Left lung (tissue), 4 donors: ENCODE measurements at regions not wholly inside any gene's neighbourhood (a gene's known extent, or its start where the extent isn't known, plus 50 kb on each side); places are given as distances from the start of the nearest gene placed in this dataset.
A peak's percentile ranks its signal among the peaks of the same experiment; 100 is the strongest.

Experiments used
- ATAC-seq: fragments of 200-7000 bp; cut with Tn5 transposase; one replicate; pipeline ENCODE4 v1.9.1; 2020; ENCODE audit warnings: moderate library complexity
- DNase-seq, 4 donors: peaks; one replicate each; pipeline ENCODE4 v3.0.0-alpha.2; 2013 to 2020
- H3K27ac ChIP-seq, 2 donors: fragments of 200-600 bp; sonication (generic) in 1 of 2; one replicate each; pipeline versions ENCODE4 v1.5.0 to v1.8.0; 2020 to 2021
- H3K27me3 ChIP-seq, 2 donors: fragments of 200-600 bp; sonication (generic) in 1 of 2; one replicate each; pipeline versions ENCODE4 v1.5.0 to v1.8.0; 2020 to 2021
- H3K36me3 ChIP-seq, 2 donors: fragments of 200-600 bp; sonication (generic) in 1 of 2; one replicate each; pipeline versions ENCODE4 v1.5.0 to v1.8.0; 2020 to 2021
- H3K4me1 ChIP-seq, 2 donors: fragments of 200-600 bp; one replicate each; pipeline ENCODE4 v1.8.0; 2021
- H3K4me3 ChIP-seq, 2 donors: fragments of 200-600 bp; sonication (generic) in 1 of 2; one replicate each; pipeline versions ENCODE4 v1.5.0 to v1.8.0; 2020 to 2021; ENCODE audit warnings: mild to moderate bottlenecking in 1 of 2
- H3K9me3 ChIP-seq, 2 donors: fragments of 200-600 bp; sonication (generic) in 1 of 2; one replicate each; pipeline versions ENCODE4 v1.5.0 to v1.8.0; 2020 to 2021
- intact Hi-C, 2 donors: fragments of 100-400 bp; cut with DNase I; formaldehyde crosslinking; loops; one replicate each; pipeline versions ENCODE4 v1.11.2 to v1.14.2; 2022
- TF ChIP-seq, protein P1 (sequence below), 2 donors: fragments of 200-600 bp; sonication (generic) in 1 of 2; IDR thresholded peaks; one replicate each; pipeline versions ENCODE4 v1.5.0 to v1.8.0; 2021; ENCODE audit warnings: antibody characterized with exemption in 2 of 2
- donor health status: DM: no; HTN: yes; CAD: no.
- donor health status: DM: no; HTN: no; CAD: no.

DNA sequence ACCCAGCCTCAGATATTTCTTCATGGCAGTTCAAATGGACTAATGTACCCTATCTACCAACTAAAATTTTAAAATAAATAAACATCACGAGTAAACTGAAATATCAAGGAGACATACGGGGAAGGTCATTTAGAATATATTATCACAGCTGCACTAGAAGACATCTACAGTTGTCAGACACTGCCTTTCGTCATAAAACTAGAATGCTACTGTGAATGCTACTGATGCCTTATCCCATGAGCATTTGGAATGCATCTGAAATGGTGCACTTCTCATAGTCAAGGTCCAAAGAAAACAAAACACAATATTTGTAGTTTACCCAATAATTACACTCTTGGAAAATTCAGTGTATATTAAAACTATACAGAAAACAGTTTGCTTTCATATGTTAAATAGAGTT is 165.2 kb downstream of the MREG start:
- ATAC-seq (no peak), DNase-seq (no peak)
- H3K27ac ChIP-seq: no peak overlapping the region
- intact Hi-C loops: no loop called here
- TF ChIP-seq, protein P1, sequence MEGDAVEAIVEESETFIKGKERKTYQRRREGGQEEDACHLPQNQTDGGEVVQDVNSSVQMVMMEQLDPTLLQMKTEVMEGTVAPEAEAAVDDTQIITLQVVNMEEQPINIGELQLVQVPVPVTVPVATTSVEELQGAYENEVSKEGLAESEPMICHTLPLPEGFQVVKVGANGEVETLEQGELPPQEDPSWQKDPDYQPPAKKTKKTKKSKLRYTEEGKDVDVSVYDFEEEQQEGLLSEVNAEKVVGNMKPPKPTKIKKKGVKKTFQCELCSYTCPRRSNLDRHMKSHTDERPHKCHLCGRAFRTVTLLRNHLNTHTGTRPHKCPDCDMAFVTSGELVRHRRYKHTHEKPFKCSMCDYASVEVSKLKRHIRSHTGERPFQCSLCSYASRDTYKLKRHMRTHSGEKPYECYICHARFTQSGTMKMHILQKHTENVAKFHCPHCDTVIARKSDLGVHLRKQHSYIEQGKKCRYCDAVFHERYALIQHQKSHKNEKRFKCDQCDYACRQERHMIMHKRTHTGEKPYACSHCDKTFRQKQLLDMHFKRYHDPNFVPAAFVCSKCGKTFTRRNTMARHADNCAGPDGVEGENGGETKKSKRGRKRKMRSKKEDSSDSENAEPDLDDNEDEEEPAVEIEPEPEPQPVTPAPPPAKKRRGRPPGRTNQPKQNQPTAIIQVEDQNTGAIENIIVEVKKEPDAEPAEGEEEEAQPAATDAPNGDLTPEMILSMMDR (IDR thresholded peaks at IDR 0.05): no peak
- H3K9me3 ChIP-seq: peaks cover 0 to under 1% of the 10 kb centered on the region in 2 donors
- H3K4me1 ChIP-seq: peaks cover 3 to 31% of the 10 kb centered on the region in 2 donors
- no peaks in the 10 kb centered on the region for H3K36me3 ChIP-seq
- H3K4me3 ChIP-seq: no peak overlapping the region
- no peaks in the 10 kb centered on the region for H3K27me3 ChIP-seq

DNA sequence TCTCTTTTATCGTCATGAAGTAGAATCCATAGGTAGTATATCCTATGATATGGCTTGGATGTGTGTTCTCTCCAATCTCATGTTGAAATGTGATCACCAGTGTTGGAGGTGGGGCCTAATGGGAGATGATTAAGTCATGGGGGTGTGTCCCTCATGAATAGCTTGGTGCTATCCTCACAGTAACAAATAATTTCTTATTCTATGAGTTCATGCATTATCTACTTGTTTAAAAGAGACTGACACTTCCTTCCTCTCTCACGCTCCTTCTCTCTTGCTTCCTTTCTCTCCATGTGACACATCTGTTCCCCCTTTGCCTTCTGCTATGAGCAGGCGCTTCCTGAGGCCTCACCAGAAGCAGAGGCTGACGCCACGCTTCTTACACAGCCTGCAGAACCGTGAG is 165.6 kb downstream of the MREG start:
- Histone ChIP-seq H3K36me3 (no peaks in the 10 kb centered on the region), H3K27me3 (no peaks in the 10 kb centered on the region), H3K27ac (no peak overlapping the region), H3K9me3 (no peaks in the 10 kb centered on the region), H3K4me3 (no peak overlapping the region), H3K4me1 (peaks cover 3 to 31% of the 10 kb centered on the region in 2 donors)
- DNase-seq (no peak), ATAC-seq (no peak)
- intact Hi-C loops: no loop called here
- TF ChIP-seq, protein P1 (IDR thresholded peaks at IDR 0.05): no peak

DNA sequence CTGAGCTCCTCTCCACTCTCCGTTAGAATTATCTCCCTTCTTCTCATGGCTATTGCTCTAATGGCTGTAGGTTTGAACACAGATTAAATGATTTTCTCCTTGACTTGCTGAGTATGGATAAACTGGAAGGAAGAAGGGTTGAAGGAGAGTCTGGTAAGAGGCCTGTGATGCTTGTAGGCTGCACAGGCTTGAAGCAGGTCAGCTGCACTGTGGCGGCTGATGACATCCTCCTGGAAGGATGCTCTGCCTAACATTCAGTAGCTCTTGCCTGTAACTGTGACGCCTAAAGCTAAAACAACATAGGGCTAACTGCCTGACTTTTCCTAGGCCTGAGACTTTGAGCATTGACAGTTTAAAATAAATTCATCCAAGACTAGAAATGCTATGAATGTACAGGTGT is 166.3 kb downstream of the MREG start:
- no peaks in the 10 kb centered on the region for H3K27me3 ChIP-seq
- H3K4me3 ChIP-seq: no peak overlapping the region
- H3K4me1 ChIP-seq: peaks cover 3 to 31% of the 10 kb centered on the region in 2 donors
- intact Hi-C loops: no loop called here
- no peak for DNase-seq
- no peak overlapping the region for H3K27ac ChIP-seq
- H3K36me3 ChIP-seq: no peaks in the 10 kb centered on the region
- H3K9me3 ChIP-seq: no peaks in the 10 kb centered on the region
- TF ChIP-seq, protein P1 (IDR thresholded peaks at IDR 0.05): no peak
- no peak for ATAC-seq

DNA sequence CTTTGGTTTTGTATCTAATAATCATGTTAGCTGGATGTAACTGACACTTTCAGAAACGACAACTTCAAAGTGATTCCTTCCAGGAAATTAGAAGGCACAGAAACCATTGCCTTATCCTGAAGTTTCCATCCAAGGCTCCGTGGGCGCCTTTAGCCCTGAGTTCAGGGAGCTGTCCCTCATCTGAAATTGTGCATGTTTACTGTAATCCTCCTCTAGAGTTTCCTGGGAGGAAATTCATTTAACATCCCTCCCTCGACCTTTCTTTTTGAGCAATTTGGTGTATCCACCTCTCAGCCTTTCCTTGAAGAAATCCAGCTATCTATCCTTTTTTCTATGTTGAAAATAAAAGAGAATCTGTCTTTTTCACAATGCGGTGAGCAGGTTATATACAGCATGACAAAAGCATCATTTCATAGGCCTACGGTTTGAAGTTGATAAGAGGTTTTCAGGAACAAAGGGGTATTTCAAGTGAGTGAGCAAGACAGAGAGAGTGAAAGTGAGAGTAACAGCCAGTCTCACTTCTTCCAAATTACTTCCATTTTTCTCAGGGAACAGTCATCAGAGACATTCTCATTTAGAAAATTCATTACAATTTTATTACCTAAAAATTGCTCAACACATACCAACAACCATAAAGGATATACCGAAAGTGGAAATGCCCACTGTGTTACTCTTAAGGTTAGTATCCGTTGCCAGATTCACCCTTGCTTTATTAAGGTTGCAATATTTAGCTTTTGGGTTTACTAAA is 167.3 kb downstream of the MREG start:
- Histone ChIP-seq H3K27ac (no peak overlapping the region), H3K4me3 (no peak overlapping the region), H3K27me3 (no peaks in the 10 kb centered on the region), H3K4me1 (peaks cover 3 to 31% of the 10 kb centered on the region in 2 donors), H3K36me3 (no peaks in the 10 kb centered on the region), H3K9me3 (no peaks in the 10 kb centered on the region)
- no peak for DNase-seq
- ATAC-seq: no peak
- TF ChIP-seq, protein P1 (IDR thresholded peaks at IDR 0.05): no peak
- intact Hi-C loops: no loop called here

DNA sequence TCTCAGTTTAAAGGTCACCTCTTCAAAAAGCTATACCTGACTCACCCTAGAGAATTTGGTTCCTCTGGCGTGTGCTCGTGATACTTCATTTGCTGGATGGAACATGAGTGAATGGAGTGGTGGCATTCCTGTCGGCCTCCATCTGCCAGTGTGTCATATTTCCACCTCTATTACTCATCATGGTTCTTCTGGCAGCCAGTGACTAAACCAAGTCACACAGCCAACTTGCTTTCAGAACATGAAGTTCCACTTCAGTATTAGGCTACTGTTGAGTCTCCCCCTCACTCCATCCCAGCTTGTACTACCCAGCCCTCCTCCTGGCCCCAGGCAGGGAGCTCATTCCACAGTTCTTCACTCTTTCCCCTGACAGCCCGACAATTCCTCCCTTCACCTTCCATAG is 169.8 kb downstream of the MREG start:
- H3K4me3 ChIP-seq: no peak overlapping the region
- no peak for DNase-seq
- peak; percentile 50 for ATAC-seq
- H3K4me1 ChIP-seq: peaks cover 0 to 29% of the 10 kb centered on the region in 2 donors
- no peaks in the 10 kb centered on the region for H3K27me3 ChIP-seq
- H3K36me3 ChIP-seq: no peaks in the 10 kb centered on the region
- H3K9me3 ChIP-seq: no peaks in the 10 kb centered on the region
- no peak overlapping the region for H3K27ac ChIP-seq
- TF ChIP-seq, protein P1 (IDR thresholded peaks at IDR 0.05): no peak
- intact Hi-C loops: no loop called here
